H1 (cell line): ENCODE measurements at regions not wholly inside any gene's neighbourhood (a gene's known extent, or its start where the extent isn't known, plus 50 kb on each side); places are given as distances from the start of the nearest gene placed in this dataset.

Source experiments
- CTCF ChIA-PET: fragments of 300-600 bp; sonication (Branson Sonifier 250); formaldehyde crosslinking; loops from one replicate; lab custom pipeline; 2021; ENCODE audit not compliant: partially characterized antibody; lab: Charles Lee
- POLR2A ChIA-PET: fragments of 300-600 bp; sonication (Branson Sonifier 250); formaldehyde crosslinking; loops from one replicate; lab custom pipeline; 2021; ENCODE audit warnings: inconsistent platforms; ENCODE audit not compliant: partially characterized antibody; lab: Charles Lee
- DNase-seq, 2 experiments: peaks; one replicate each; pipeline versions ENCODE4 v3.0.0 to v3.0.0-alpha.2; 2010 to 2022; ENCODE audit warnings: low spot score in 2 of 2, low read depth in 1 of 2, mixed read lengths in 1 of 2
- FAIRE-seq: peaks from 2 replicates; lab custom pipeline; 2011; peaks lifted over from hg19 to GRCh38; lab: Jason Lieb, UNC
- H2AFZ ChIP-seq: 2 replicates; pipeline ENCODE4 v1.8.1; 2012; ENCODE audit warnings: low read length, inconsistent platforms
- H2AK5ac ChIP-seq: 2 replicates; pipeline ENCODE4 v1.6.1; 2013; ENCODE audit warnings: low read depth, low read length
- H2BK120ac ChIP-seq: replicated peaks from 2 replicates; pipeline ENCODE3; 2013; ENCODE audit warnings: low read depth, low read length, inconsistent platforms
- H2BK12ac ChIP-seq: 2 replicates; pipeline ENCODE4 v1.6.1; 2013; ENCODE audit warnings: low read depth, low read length
- H2BK15ac ChIP-seq: 2 replicates; pipeline ENCODE4 v1.6.1; 2013; ENCODE audit warnings: low read length
- H2BK20ac ChIP-seq: 2 replicates; pipeline ENCODE4 v1.6.1; 2013; ENCODE audit warnings: low read length
- H2BK5ac ChIP-seq: 2 replicates; pipeline ENCODE4 v1.6.1; 2013; ENCODE audit warnings: low read depth, low read length
- H3K14ac ChIP-seq: 2 replicates; pipeline ENCODE4 v1.6.1; 2013; ENCODE audit warnings: inconsistent platforms; ENCODE audit not compliant: insufficient read length
- H3K18ac ChIP-seq: 2 replicates; pipeline ENCODE4 v1.6.1; 2013; ENCODE audit warnings: low read length; ENCODE audit errors: extremely low read depth
- H3K23ac ChIP-seq: 2 replicates; pipeline ENCODE4 v1.6.1; 2013; ENCODE audit warnings: inconsistent platforms; ENCODE audit not compliant: insufficient read length
- H3K23me2 ChIP-seq: 2 replicates; pipeline ENCODE4 v1.6.1; 2013; ENCODE audit warnings: low read depth, low read length
- H3K27ac ChIP-seq: 2 replicates; pipeline ENCODE4 v1.6.1; 2011; ENCODE audit warnings: low read depth, low read length, inconsistent platforms
- H3K27me3 ChIP-seq, 4 experiments: replicated peaks in 1 of 4; 1 replicate in 1 of 4; 2 replicates in 3 of 4; pipeline versions ENCODE4 v1.6.1 to v1.8.1; 2011 to 2013; ENCODE audit warnings: low read length in 3 of 4, mild to moderate bottlenecking in 3 of 4, inconsistent platforms in 2 of 4, mixed read lengths in 2 of 4, moderate library complexity in 1 of 4; ENCODE audit not compliant: control insufficient read depth in 3 of 4, insufficient read depth in 3 of 4; ENCODE audit errors: extremely low read depth in 1 of 4
- H3K36me3 ChIP-seq, 4 experiments: 2 replicates each; pipeline versions ENCODE4 v1.6.1 to v1.8.1; 2011 to 2013; ENCODE audit warnings: mild to moderate bottlenecking in 4 of 4, low read length in 3 of 4, moderate library complexity in 2 of 4, control low read depth in 1 of 4, inconsistent platforms in 1 of 4; ENCODE audit not compliant: insufficient read depth in 4 of 4, control insufficient read depth in 2 of 4
- H3K4ac ChIP-seq: replicated peaks from 2 replicates; pipeline ENCODE3; 2013; ENCODE audit warnings: low read length, low read depth, mixed read lengths, inconsistent platforms; ENCODE audit not compliant: insufficient read length
- H3K4me1 ChIP-seq, 4 experiments: replicated peaks in 1 of 4; 1 replicate in 1 of 4; 2 replicates in 3 of 4; pipeline versions ENCODE4 v1.6.1 to v1.8.1; 2011 to 2013; ENCODE audit warnings: low read length in 3 of 4, inconsistent platforms in 2 of 4, mixed read lengths in 1 of 4; ENCODE audit not compliant: insufficient read depth in 4 of 4, control insufficient read depth in 3 of 4
- H3K4me2 ChIP-seq, 2 experiments: 2 replicates each; pipeline versions ENCODE4 v1.6.1 to v1.8.1; 2011 to 2013; ENCODE audit warnings: low read depth in 2 of 2, low read length in 2 of 2, control low read depth in 1 of 2, inconsistent platforms in 1 of 2, mild to moderate bottlenecking in 1 of 2; ENCODE audit not compliant: insufficient read depth in 1 of 2
- H3K4me3 ChIP-seq, 4 experiments: fragments of 200-600, 300-600 bp in 1 of 4; sonication (generic), shearing (Covaris generic), sonication (Bioruptor Twin) in 1 of 4; 2 replicates each; pipeline versions ENCODE4 v1.5.1 to v1.8.1; 2011 to 2016; ENCODE audit warnings: low read length in 4 of 4, low read depth in 3 of 4, control low read depth in 2 of 4, inconsistent platforms in 2 of 4, mild to moderate bottlenecking in 2 of 4, mixed read lengths in 1 of 4, moderate library complexity in 1 of 4; ENCODE audit not compliant: insufficient read depth in 2 of 4; ENCODE audit errors: extremely low read depth in 1 of 4
- H3K56ac ChIP-seq: replicated peaks from 2 replicates; pipeline ENCODE3; 2013; ENCODE audit warnings: low read depth, mild to moderate bottlenecking, mixed read lengths, low read length, inconsistent platforms; ENCODE audit not compliant: insufficient read length
- H3K79me1 ChIP-seq: 2 replicates; pipeline ENCODE4 v1.6.1; 2013; ENCODE audit warnings: low read depth, low read length, control low read depth
- H3K79me2 ChIP-seq, 2 experiments: 2 replicates each; pipeline versions ENCODE4 v1.6.1 to v1.8.1; 2012 to 2013; ENCODE audit warnings: low read length in 2 of 2, mild to moderate bottlenecking in 2 of 2, inconsistent platforms in 1 of 2; ENCODE audit not compliant: insufficient read depth in 2 of 2, control insufficient read depth in 1 of 2
- H3K9ac ChIP-seq, 4 experiments: replicated peaks in 1 of 4; 1 replicate in 1 of 4; 2 replicates in 3 of 4; pipeline versions ENCODE4 v1.6.1 to v1.8.1; 2011 to 2013; ENCODE audit warnings: low read depth in 3 of 4, low read length in 3 of 4, control low read depth in 2 of 4, mild to moderate bottlenecking in 2 of 4, moderate library complexity in 2 of 4, inconsistent platforms in 1 of 4; ENCODE audit errors: extremely low read depth in 1 of 4
- H3K9me3 ChIP-seq, 2 experiments: 2 replicates each; pipeline versions ENCODE4 v1.6.1 to v1.8.1; 2012 to 2013; ENCODE audit warnings: mild to moderate bottlenecking in 2 of 2, moderate library complexity in 2 of 2, control low read depth in 1 of 2, inconsistent platforms in 1 of 2, low read depth in 1 of 2, low read length in 1 of 2, mixed read lengths in 1 of 2; ENCODE audit not compliant: insufficient read depth in 2 of 2
- H4K20me1 ChIP-seq, 2 experiments: replicated peaks in 1 of 2; 2 replicates each; pipeline versions ENCODE3 to v1.8.1; 2011 to 2013; ENCODE audit warnings: inconsistent platforms in 2 of 2, low read length in 2 of 2, mild to moderate bottlenecking in 1 of 2; ENCODE audit not compliant: insufficient read depth in 2 of 2, control insufficient read depth in 1 of 2
- H4K5ac ChIP-seq: 2 replicates; pipeline ENCODE4 v1.6.1; 2013; ENCODE audit warnings: low read length, low read depth, mixed read lengths, inconsistent platforms; ENCODE audit not compliant: insufficient read length
- H4K8ac ChIP-seq: 2 replicates; pipeline ENCODE4 v1.8.0; 2013; ENCODE audit warnings: mild to moderate bottlenecking, moderate library complexity, low read length, inconsistent platforms; ENCODE audit not compliant: insufficient read depth; ENCODE audit errors: extremely low read depth
- H4K91ac ChIP-seq: replicated peaks from 2 replicates; pipeline ENCODE3; 2013; ENCODE audit warnings: low read length, mixed read lengths, inconsistent platforms; ENCODE audit not compliant: insufficient read length
- POLR2AphosphoS5 ChIP-seq: IDR thresholded peaks from 2 replicates; pipeline ENCODE4 v1.6.1; 2011; ENCODE audit warnings: low read depth, low read length
- SP2 ChIP-seq: IDR thresholded peaks from 2 replicates; pipeline ENCODE4 v1.6.1; 2012; ENCODE audit warnings: mild to moderate bottlenecking, low read length, inconsistent platforms
- WGBS, 2 experiments: shearing (Covaris generic) in 1 of 2; methylation state at CpG; one replicate each; pipeline versions ENCODE4 v1.1.6 to v1.1.7; 2013 to 2015; ENCODE audit warnings: low lambda C conversion rate in 2 of 2, mixed read lengths in 2 of 2, inconsistent platforms in 1 of 2, low coverage in 1 of 2, missing lambda C conversion rate in 1 of 2; ENCODE audit not compliant: insufficient replicate concordance in 2 of 2, insufficient coverage in 1 of 2, insufficient read length in 1 of 2; ENCODE audit errors: extremely low coverage in 1 of 2, missing lambda C conversion rate in 1 of 2; 5-methylcytosine and 5-hydroxymethylcytosine counted together

GRCh38 chr11:26778000-26778757 lies 56.3 kb upstream of the SLC5A12 start:
- Histone ChIP-seq H3K79me1 (no peaks in the 10 kb centered on the region), H2BK20ac (no peak overlapping the region), H3K4ac (no peak overlapping the region), H2BK5ac (no peak overlapping the region), H3K79me2 (no peaks in the 10 kb centered on the region), H4K20me1 (no peaks in the 10 kb centered on the region), H2AFZ (no peak overlapping the region), H4K8ac (no peak overlapping the region), H2BK120ac (no peak overlapping the region), H3K4me3 (no peak overlapping the region), H3K36me3 (no peaks in the 10 kb centered on the region), H3K9ac (no peak overlapping the region), H3K27ac (no peak overlapping the region), H3K4me1 (no peaks in the 10 kb centered on the region), H2AK5ac (no peak overlapping the region), H3K56ac (no peak overlapping the region), H3K23ac (no peak overlapping the region), H3K23me2 (no peaks in the 10 kb centered on the region), H3K14ac (no peak overlapping the region), H4K91ac (no peak overlapping the region), H3K18ac (no peak overlapping the region), H3K9me3 (no peaks in the 10 kb centered on the region), H2BK15ac (no peak overlapping the region), H2BK12ac (no peak overlapping the region), H3K27me3 (no peaks in the 10 kb centered on the region), H3K4me2 (no peak overlapping the region), H4K5ac (no peak overlapping the region)
- CTCF ChIA-PET, result interaction anchor here (1.1 kb wide), 1 partner anchor 9 kb away, joined by 3 read pairs; no protein-coding TSS in a partner anchor
- TF ChIP-seq POLR2AphosphoS5 (no peak), SP2 (no peak)
- DNase-seq, result no peak
- POLR2A ChIA-PET, result no interaction called here
- FAIRE-seq, result no peak
- 83% methylated on average over 8 of the region's 8 CpGs; no CpG with 5 or more reads in 1 of the 2 experiments for WGBS, 2 experiments
